Activated CD4-positive, CD25-positive, alpha-beta regulatory T cell treated with anti-CD3 and anti-CD28 coated beads, Interleukin-2, amount 50 U/mL, for 72 hours (primary cell): ENCODE measurements at regions not wholly inside any gene's neighbourhood (a gene's known extent, or its start where the extent isn't known, plus 50 kb on each side); places are given as distances from the start of the nearest gene placed in this dataset.
"Not testable (repeated sequence)": the region's sequence is repeated elsewhere in the genome, so short reads cannot be mapped to it uniquely, and the experiment has no call there.

Experiments
- DNase-seq: peaks from one replicate; pipeline ENCODE4 v3.0.0; 2021

DNA sequence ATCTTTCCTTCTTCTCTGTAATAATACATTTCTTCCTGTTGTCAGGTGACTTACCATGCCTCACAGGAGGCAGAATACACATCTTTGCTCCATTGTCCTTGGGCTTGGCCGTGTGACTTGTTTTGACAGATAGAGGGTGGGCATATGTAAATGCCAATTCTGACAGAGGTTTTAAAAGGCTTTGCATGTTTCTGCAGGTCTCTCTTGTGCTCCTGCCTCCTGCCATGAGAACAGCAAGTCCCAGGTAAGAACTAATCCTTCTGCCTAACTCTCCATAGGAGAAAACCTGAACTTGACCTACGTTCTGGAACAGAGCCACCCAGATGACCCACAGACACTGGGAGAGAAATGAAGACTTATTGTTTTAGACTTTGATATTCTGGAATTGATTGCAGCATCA, 88.7 kb upstream of the TNFSF11 start:
- no peak for DNase-seq

DNA sequence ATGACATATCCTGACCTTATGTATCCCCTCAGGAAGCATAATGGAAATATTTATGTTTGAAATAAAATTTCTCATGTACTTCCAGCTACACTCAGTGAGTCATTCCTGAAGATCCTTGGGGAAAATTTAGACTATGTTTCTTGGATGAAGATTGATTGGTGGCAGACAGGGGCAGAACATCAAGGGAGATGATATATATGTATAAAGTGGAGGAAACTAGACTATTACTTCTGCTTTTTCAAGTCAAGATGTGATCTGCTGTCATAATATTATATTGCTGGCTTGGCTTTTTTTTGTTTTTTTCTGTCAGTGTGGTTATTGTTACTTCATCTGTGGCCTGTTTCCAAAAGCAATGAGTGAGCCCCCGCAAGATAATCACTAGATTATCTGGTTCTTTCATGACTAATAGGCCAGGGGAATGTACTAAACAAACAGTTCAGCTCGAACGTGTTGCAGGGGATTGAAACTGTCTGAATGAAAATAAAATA, 87.2 kb upstream of the TNFSF11 start:
- DNase-seq: no peak

DNA sequence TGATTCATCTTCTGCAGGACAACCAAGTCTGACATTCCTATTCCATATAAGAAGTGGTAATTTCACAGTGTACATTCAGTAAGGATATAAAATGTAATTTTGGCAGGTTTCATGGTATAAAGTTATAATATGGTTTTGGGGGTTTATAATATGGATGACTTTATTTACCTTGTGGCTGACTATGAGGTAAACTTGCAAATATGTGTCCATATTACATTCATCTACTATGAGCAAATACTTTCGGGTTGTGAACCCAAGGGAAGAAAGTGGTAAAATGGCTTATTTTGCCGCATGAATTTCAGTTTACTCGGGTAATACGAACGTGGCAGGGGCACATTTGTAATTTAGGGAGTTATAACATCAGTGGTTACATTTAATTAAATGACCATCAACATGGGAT, 86.7 kb upstream of the TNFSF11 start:
- no peak for DNase-seq

DNA sequence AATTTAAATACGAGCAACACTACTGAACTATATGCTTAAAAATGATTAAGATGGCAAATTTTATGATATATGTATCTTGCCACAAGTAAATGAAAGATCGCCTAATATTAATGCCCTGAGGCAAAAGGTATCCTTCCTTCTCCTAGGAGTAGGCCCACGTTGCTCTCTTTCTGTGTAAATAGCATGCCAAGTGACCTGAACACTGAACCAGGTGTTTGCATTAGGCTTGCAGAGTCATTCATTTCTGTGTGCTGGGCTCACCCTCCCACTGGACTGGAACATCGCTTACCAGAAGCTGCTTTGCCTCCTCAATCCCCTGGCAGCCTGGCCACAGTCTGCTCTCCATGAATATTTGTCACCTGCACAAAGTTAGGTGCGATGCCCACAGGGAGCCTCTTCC, 83.3 kb upstream of the TNFSF11 start:
- DNase-seq: no peak

DNA sequence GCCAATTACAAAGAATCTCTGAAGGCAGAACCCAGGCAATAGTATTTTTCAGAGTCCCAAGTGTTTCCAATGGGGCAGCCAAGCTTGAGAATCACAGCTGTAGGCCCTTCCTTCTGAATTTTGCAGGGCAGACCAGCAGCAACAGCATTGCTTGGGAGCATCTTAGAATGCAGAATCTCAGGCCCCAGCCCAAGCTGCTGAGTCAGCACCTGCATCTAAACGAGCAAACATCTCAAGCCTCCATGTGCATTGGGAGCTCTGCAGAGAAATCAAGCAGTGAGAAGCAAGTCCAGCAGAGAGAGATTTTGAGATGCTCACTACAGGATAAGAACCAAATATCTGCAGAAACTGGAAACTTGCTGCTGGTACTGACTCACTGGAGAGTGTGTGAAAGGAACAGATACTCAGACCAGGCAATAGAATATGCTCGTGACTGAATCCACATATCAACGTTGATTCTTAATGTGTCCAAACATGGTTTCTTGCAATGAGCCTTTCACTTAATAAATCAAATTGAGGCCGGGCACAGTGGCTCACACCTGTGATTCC, 81.5 kb upstream of the TNFSF11 start:
- no peak for DNase-seq

DNA sequence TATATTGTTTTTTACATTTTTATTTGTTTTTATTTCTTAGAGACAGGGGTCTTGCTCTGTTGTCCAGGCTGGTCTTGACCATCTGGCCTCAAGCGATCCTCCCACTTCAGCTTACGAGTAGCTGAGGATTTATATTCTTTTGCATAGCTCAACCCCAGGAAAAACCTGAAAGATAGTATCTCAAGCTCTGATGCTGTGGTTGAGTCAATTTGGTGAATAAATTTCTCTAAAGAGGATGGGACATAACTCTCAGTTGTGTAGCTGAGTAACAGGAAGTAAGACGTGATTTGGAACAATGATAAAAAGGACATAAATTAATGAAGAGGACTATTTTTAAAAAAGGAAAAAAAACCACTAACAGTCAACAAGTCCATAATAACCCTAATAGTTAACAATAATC, 79.8 kb upstream of the TNFSF11 start:
- DNase-seq: no peak

DNA sequence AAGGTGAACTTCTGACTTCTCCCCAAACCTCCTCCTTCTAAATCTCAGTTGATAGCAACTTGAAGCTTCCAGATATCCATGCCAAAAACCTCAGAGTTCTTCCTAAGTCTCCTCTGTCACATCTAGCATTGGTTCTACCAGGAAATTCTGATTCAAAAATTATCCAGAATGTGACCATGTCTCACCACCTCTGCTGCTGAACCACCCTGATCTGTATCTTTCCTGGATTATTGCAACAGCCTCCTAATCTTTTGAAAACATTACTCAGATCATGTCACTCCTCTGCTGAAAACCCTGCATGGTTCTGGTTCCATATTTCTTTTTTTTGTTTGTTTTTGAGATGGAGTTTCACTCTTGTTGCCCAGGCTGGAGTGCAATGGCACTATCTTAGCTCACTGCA, 78.7 kb upstream of the TNFSF11 start:
- no peak for DNase-seq

DNA sequence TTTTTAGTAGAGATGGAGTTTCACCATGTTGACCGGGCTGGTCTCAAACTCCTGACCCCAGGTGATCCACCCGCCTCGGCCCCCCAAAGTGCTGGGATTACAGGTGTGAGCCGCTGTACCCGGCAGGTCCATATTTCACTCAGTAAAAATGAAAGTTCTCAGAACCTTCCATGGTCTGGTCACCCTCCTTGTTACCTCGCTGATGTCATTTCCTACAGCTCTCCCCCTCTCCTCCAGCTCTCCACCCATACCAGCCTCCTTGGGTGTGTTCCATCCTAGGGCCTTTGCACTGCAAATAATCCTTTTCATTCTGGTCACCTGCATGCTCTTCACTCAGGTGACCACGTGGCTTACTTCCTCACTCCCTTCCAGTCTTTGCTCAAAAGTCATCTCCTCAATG, 78.2 kb upstream of the TNFSF11 start:
- DNase-seq: no peak

DNA sequence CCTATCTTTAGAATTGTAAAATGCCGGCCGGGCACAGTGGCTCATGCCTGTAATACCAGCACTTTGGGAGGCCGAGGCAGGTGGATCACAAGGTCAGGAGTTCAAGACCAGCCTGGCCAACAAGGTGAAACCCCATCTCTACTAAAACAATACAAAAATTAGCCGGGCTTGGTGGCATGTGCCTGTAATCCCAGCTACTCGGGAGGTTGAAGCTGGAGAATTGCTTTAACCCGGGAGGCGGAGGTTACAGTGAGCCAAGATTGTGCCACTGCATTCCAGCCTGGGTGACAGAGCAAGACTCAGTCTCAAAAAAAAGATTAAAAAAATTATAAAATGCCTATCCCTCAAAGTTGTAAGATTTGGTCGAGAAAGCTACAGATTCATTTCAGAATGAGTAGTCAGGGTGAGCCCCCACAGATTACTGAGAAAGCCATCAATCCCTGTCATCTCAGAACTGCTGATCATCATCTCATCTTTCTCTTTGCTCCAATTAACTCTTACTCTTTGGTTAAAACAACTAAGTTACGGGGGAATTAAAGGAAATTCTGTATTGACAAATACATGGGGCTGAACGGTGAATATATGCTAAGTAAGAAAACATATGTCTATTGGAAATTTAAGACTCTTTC, 76.9 kb upstream of the TNFSF11 start:
- not testable (repeated sequence) for DNase-seq

DNA sequence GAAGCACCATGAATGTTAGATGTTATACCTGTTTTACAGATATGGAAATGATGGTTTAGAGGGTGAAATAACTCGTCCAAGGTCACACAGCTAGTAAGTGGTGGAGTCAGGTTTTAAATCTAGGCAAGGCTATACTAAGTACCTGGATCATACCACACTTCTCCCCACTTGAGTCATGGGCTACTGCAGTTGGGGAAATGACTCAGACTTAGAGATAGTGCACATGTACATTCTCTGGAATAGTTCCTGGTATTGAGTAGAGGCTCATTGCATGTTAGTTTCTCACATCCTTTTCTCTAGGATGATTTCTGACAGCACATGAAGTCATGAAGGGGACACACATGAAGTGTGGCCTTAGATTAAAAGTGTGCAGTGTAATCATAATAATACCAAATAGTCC, 76.2 kb upstream of the TNFSF11 start:
- DNase-seq: no peak

DNA sequence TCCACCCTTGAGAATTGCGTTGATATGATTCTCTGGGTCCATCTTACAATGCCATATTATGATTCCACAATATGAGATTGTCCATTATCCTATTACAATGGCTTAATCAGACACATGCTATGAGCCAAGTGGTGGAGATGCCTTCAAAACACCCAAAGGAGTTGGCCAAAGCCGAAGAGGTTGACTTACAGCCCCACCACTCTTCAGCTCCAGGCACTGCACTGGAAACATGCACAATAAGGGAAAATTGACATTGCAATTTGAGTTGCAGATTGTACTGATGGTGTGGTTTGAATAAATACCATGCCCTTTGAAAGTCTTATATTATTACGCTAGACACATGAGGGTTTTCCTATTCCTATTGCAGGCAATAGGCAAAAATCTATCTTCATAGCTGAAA, 75.4 kb upstream of the TNFSF11 start:
- no peak for DNase-seq
